ENCODE measurements at regions not wholly inside any gene's neighbourhood (a gene's known extent, or its start where the extent isn't known, plus 50 kb on each side); places are given as distances from the start of the nearest gene placed in this dataset.

DNA sequence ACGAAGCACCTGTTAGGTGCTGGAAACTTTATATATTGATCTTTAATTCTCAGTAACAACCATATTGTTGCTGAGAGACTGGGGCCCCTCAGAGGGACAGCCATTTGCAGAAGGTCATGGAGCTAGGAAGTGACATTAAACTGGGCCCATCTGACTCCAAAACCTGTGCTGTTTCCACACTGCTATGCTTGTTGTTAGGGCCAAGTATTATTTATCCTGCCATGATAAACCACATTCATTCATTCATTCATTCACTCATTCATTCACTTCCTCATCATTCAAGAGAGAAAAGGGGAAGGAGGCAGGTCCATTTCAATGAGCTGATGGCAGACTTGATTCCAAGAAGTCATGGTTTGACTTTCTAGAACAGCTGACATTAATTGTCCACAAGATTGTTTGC is 237.4 kb downstream of the STIM2 start:
- TF ChIP-seq, protein P1, sequence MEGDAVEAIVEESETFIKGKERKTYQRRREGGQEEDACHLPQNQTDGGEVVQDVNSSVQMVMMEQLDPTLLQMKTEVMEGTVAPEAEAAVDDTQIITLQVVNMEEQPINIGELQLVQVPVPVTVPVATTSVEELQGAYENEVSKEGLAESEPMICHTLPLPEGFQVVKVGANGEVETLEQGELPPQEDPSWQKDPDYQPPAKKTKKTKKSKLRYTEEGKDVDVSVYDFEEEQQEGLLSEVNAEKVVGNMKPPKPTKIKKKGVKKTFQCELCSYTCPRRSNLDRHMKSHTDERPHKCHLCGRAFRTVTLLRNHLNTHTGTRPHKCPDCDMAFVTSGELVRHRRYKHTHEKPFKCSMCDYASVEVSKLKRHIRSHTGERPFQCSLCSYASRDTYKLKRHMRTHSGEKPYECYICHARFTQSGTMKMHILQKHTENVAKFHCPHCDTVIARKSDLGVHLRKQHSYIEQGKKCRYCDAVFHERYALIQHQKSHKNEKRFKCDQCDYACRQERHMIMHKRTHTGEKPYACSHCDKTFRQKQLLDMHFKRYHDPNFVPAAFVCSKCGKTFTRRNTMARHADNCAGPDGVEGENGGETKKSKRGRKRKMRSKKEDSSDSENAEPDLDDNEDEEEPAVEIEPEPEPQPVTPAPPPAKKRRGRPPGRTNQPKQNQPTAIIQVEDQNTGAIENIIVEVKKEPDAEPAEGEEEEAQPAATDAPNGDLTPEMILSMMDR (IDR thresholded peaks at IDR 0.05; ENCODE audit: low read depth, low read length, poor library complexity, severe bottlenecking): no peak
- no peak for TF ChIP-seq EZH2phosphoT487 (IDR thresholded peaks at IDR 0.05; ENCODE audit: borderline replicate concordance, low read length)

Data from DOHH2 (cell line).